ENCODE measurements at regions not wholly inside any gene's neighbourhood (a gene's known extent, or its start where the extent isn't known, plus 50 kb on each side); places are given as distances from the start of the nearest gene placed in this dataset.
A peak's percentile ranks its signal among the peaks of the same experiment; 100 is the strongest.

DNA sequence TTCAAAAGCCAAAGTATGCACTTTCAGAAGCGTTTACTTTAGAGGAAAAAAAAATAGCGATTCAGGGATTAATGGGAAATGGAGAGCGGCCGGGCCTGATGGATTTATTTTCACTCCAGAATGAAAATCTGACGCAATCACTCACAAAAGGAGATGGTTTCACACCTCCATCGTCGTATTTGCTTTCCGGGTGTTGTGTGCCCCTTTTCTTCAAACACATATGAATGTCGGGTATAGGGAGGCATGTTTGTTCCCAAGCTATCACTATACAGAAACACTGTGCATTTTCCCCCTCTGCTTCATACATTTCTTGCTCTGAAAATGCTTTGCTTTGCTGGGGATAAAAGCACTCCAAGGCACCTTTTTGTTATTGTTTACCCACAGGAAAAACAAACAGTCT is 562.2 kb upstream of the ZFHX3 start:
- FAIRE-seq: no peak
- no peak overlapping the region for H2AFZ ChIP-seq (ENCODE audit: low read length)
- H4K20me1 ChIP-seq (ENCODE audit: insufficient read depth, low read length): no peaks in the 10 kb centered on the region
- intact Hi-C loops (cut with micrococcal nuclease; ENCODE audit: unreplicated experiment): no loop called here
- no peak for DNase-seq (ENCODE audit: low spot score)
- ChIA-PET CTCF (ENCODE audit: low intra/inter-chr PET ratio, low total read pairs) (no interaction called here), POLR2A (no interaction called here)
- H3K4me3 ChIP-seq (replicated peaks in 1 of 3; ENCODE audit: insufficient read depth in 1 of 3, low read depth in 2 of 3, low read length in 3 of 3): no peak overlapping the region
- 19% methylated on average over 9 of the region's 9 CpGs for WGBS (ENCODE audit: low lambda C conversion rate)
- no peak overlapping the region for H3K4me2 ChIP-seq (ENCODE audit: low read depth, low read length)
- BruUV-seq (replicated peaks): no TSS peak
- H3K36me3 ChIP-seq (replicated peaks in 1 of 2; ENCODE audit: control insufficient read depth in 1 of 2, insufficient read depth in 2 of 2, low read length in 2 of 2): no peaks in the 10 kb centered on the region
- no peaks in the 10 kb centered on the region for H3K4me1 ChIP-seq (ENCODE audit: insufficient read depth, low read length)
- peaks cover 0 to 47% of the 10 kb centered on the region in 2 experiments; a peak in 4 of 5 replicates for H3K27me3 ChIP-seq (ENCODE audit: control insufficient read depth in 1 of 2, insufficient read depth in 2 of 2, low read length in 2 of 2)
- no peak for ATAC-seq
- no peaks in the 10 kb centered on the region for H3K9me3 ChIP-seq (ENCODE audit: low read length)
- no peak overlapping the region for H3K9ac ChIP-seq (ENCODE audit: insufficient read depth, low read depth, low read length)
- TF ChIP-seq ZBTB3 (CRISPR knock-in tag; IDR thresholded peaks at IDR 0.05; ENCODE audit: borderline replicate concordance, low read depth) (no peak), ATM (IDR thresholded peaks at IDR 0.05; ENCODE audit: borderline replicate concordance) (no peak), EZH2 (conservative IDR thresholded peaks at IDR 0.05; ENCODE audit: low read depth, low read length) (peak; percentile 67; the same call in 1 of the 2 replicates), RFX5 (IDR thresholded peaks at IDR 0.05; ENCODE audit: low read depth, low read length) (no peak), NFRKB (IDR thresholded peaks at IDR 0.05) (no peak)
- TF ChIP-seq, protein P1, sequence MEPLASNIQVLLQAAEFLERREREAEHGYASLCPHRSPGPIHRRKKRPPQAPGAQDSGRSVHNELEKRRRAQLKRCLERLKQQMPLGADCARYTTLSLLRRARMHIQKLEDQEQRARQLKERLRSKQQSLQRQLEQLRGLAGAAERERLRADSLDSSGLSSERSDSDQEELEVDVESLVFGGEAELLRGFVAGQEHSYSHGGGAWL (CRISPR knock-in tag; IDR thresholded peaks at IDR 0.05): no peak
- TF ChIP-seq, protein P2, sequence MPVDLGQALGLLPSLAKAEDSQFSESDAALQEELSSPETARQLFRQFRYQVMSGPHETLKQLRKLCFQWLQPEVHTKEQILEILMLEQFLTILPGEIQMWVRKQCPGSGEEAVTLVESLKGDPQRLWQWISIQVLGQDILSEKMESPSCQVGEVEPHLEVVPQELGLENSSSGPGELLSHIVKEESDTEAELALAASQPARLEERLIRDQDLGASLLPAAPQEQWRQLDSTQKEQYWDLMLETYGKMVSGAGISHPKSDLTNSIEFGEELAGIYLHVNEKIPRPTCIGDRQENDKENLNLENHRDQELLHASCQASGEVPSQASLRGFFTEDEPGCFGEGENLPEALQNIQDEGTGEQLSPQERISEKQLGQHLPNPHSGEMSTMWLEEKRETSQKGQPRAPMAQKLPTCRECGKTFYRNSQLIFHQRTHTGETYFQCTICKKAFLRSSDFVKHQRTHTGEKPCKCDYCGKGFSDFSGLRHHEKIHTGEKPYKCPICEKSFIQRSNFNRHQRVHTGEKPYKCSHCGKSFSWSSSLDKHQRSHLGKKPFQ (CRISPR knock-in tag; IDR thresholded peaks at IDR 0.05; ENCODE audit: insufficient replicate concordance): no peak
- no peak overlapping the region for H3K27ac ChIP-seq (ENCODE audit: extremely low read length, insufficient read depth, low read length)
- in situ Hi-C loops (cut with HindIII; ENCODE audit: extremely low pct_ligation_motif_present, low pct_unique_long_range_greater_than_20kb): no loop called here
- H3K79me2 ChIP-seq (ENCODE audit: insufficient read depth, low read length): no peaks in the 10 kb centered on the region

DNA sequence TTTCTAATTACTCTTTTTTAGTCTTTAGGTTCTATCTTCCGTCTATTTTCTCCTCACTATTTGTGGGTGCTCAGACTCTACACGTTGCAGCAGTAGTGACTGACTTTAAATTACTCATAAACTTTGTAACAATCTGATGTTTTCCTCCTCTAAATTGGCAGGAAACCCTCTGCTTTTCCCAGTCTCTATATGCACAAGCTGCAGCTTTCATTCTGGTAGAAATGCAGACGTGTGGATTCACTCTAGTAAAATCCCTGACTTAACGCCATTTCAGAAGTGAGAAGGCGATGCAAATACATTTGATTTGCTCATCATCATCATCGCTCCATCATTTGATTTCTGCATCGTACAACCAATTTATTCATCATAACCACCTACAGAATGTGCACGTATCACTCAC is 561.0 kb upstream of the ZFHX3 start:
- H3K27me3 ChIP-seq (ENCODE audit: control insufficient read depth in 1 of 2, insufficient read depth in 2 of 2, low read length in 2 of 2): peaks cover 0 to 37% of the 10 kb centered on the region in 2 experiments; a peak in 4 of 5 replicates
- no peak for FAIRE-seq
- BruUV-seq (replicated peaks): no TSS peak

More for the DNA sequence above, 561.0 kb upstream of the ZFHX3 start:
- no peak for DNase-seq (ENCODE audit: low spot score)
- no peak for ATAC-seq
- Histone ChIP-seq H3K9me3 (ENCODE audit: low read length) (no peaks in the 10 kb centered on the region), H3K9ac (ENCODE audit: insufficient read depth, low read depth, low read length) (no peak overlapping the region), H4K20me1 (ENCODE audit: insufficient read depth, low read length) (no peaks in the 10 kb centered on the region), H3K36me3 (replicated peaks in 1 of 2; ENCODE audit: control insufficient read depth in 1 of 2, insufficient read depth in 2 of 2, low read length in 2 of 2) (no peaks in the 10 kb centered on the region), H3K27ac (ENCODE audit: extremely low read length, insufficient read depth, low read length) (no peak overlapping the region), H2AFZ (ENCODE audit: low read length) (no peak overlapping the region), H3K4me2 (ENCODE audit: low read depth, low read length) (no peak overlapping the region), H3K4me3 (replicated peaks in 1 of 3; ENCODE audit: insufficient read depth in 1 of 3, low read depth in 2 of 3, low read length in 3 of 3) (no peak overlapping the region), H3K4me1 (ENCODE audit: insufficient read depth, low read length) (no peaks in the 10 kb centered on the region), H3K79me2 (ENCODE audit: insufficient read depth, low read length) (no peaks in the 10 kb centered on the region)
- TF ChIP-seq SIX1 (CRISPR knock-in tag; IDR thresholded peaks at IDR 0.05; ENCODE audit: borderline replicate concordance): no peak
- no peak for TF ChIP-seq ZNF101 (CRISPR knock-in tag; IDR thresholded peaks at IDR 0.05; ENCODE audit: borderline replicate concordance, low read depth)
- TF ChIP-seq NFE2L2 (IDR thresholded peaks at IDR 0.05; ENCODE audit: low read length): no peak
- TF ChIP-seq FOXM1 (CRISPR knock-in tag; IDR thresholded peaks at IDR 0.05): no peak
- no peak for TF ChIP-seq ZSCAN20 (CRISPR knock-in tag; IDR thresholded peaks at IDR 0.05; ENCODE audit: borderline replicate concordance)
- TF ChIP-seq, protein P3, sequence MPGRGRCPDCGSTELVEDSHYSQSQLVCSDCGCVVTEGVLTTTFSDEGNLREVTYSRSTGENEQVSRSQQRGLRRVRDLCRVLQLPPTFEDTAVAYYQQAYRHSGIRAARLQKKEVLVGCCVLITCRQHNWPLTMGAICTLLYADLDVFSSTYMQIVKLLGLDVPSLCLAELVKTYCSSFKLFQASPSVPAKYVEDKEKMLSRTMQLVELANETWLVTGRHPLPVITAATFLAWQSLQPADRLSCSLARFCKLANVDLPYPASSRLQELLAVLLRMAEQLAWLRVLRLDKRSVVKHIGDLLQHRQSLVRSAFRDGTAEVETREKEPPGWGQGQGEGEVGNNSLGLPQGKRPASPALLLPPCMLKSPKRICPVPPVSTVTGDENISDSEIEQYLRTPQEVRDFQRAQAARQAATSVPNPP (CRISPR knock-in tag; IDR thresholded peaks at IDR 0.05): no peak
- no peak for TF ChIP-seq ZNF235 (CRISPR knock-in tag; IDR thresholded peaks at IDR 0.05; ENCODE audit: borderline replicate concordance)
- TF ChIP-seq PRPF4 (IDR thresholded peaks at IDR 0.05; ENCODE audit: low read depth, low read length, poor library complexity, severe bottlenecking): no peak
- TF ChIP-seq NONO (IDR thresholded peaks at IDR 0.05): no peak
- TF ChIP-seq NONO (CRISPR knock-in tag; conservative IDR thresholded peaks at IDR 0.05): no peak
- no peak for TF ChIP-seq ZNF383 (CRISPR knock-in tag; IDR thresholded peaks at IDR 0.05; ENCODE audit: borderline replicate concordance)
- 15% methylated on average over 8 of the region's 8 CpGs for WGBS (ENCODE audit: low lambda C conversion rate)
- in situ Hi-C loops (cut with HindIII; ENCODE audit: extremely low pct_ligation_motif_present, low pct_unique_long_range_greater_than_20kb): no loop called here
- intact Hi-C loops (cut with micrococcal nuclease; ENCODE audit: unreplicated experiment): no loop called here
- ChIA-PET POLR2A (no interaction called here), CTCF (ENCODE audit: low intra/inter-chr PET ratio, low total read pairs) (no interaction called here)

All from HepG2 (cell line).